Transverse colon (tissue), 4 donors: ENCODE measurements at regions not wholly inside any gene's neighbourhood (a gene's known extent, or its start where the extent isn't known, plus 50 kb on each side); places are given as distances from the start of the nearest gene placed in this dataset.

ENCODE experiments used
- DNase-seq: peaks from one replicate; pipeline ENCODE4 v3.0.0-alpha.2; 2019
- H3K27ac ChIP-seq, 4 donors: fragments of 200-600 bp; sonication (generic); 2 replicates each; pipeline ENCODE4 v1.5.1; 2016 to 2018; ENCODE audit warnings: inconsistent platforms in 4 of 4
- H3K27me3 ChIP-seq: fragments of 200-600 bp; sonication (generic); 2 replicates; pipeline ENCODE4 v1.5.1; 2017; ENCODE audit warnings: inconsistent platforms
- H3K36me3 ChIP-seq, 4 donors: fragments of 200-600 bp; sonication (generic); 2 replicates each; pipeline ENCODE4 v1.5.1; 2017 to 2019; ENCODE audit warnings: inconsistent platforms in 4 of 4
- H3K4me1 ChIP-seq, 4 donors: fragments of 200-600 bp; sonication (generic); 2 replicates each; pipeline ENCODE4 v1.5.1; 2017 to 2020; ENCODE audit warnings: inconsistent platforms in 4 of 4
- H3K4me3 ChIP-seq, 4 donors: fragments of 200-600 bp; sonication (generic); 1 replicate in 1 of 4; 2 replicates in 3 of 4; pipeline versions ENCODE4 v1.5.1 to v1.6.1; 2017 to 2019; ENCODE audit warnings: inconsistent platforms in 4 of 4
- H3K9me3 ChIP-seq, 2 donors: fragments of 200-600 bp; sonication (generic); 2 replicates each; pipeline ENCODE4 v1.5.1; 2017 to 2019; ENCODE audit warnings: inconsistent platforms in 2 of 2
- CTCF ChIP-seq, 5 experiments: fragments of 200-600 bp in 3 of 5; fragments of 450-650 bp in 2 of 5; sonication (generic) in 3 of 5; IDR thresholded peaks; 1 replicate in 2 of 5; 2 replicates in 3 of 5; pipeline ENCODE4 v1.5.1; 2016 to 2017; ENCODE audit warnings: antibody characterized with exemption in 5 of 5, inconsistent platforms in 3 of 5, mild to moderate bottlenecking in 2 of 5, moderate library complexity in 1 of 5
- EP300 ChIP-seq: sonication (generic); formaldehyde crosslinking; IDR thresholded peaks from one replicate; pipeline ENCODE4 v1.6.1; 2017; ENCODE audit warnings: antibody characterized with exemption, low read depth
- POLR2A ChIP-seq: fragments of 450-650 bp; IDR thresholded peaks from one replicate; pipeline ENCODE4 v1.6.1; 2016; ENCODE audit warnings: antibody characterized with exemption, mild to moderate bottlenecking, moderate library complexity
- POLR2AphosphoS5 ChIP-seq, 3 donors: sonication (generic); formaldehyde crosslinking; IDR thresholded peaks; one replicate each; pipeline ENCODE4 v1.6.1; 2016; ENCODE audit warnings: antibody characterized with exemption in 3 of 3
- WGBS, 2 donors: methylation state at CpG; one replicate each; pipeline ENCODE4 v1.1.5; 2018; ENCODE audit warnings: low coverage in 1 of 2; 5-methylcytosine and 5-hydroxymethylcytosine counted together
- in situ Hi-C, 4 donors: fragments of 200-750 bp; cut with MboI; loops; one replicate each; pipeline versions ENCODE4 v1.15.0 to v1.15.1; 2017; ENCODE audit warnings: low sequenced_read_pairs in 3 of 4, low pct_ligation_motif_present in 1 of 4, low pct_unique_long_range_greater_than_20kb in 1 of 4
- intact Hi-C: fragments of 100-400 bp; cut with DNase I; formaldehyde crosslinking; loops from one replicate; pipeline ENCODE4 v1.15.1; 2023; ENCODE audit warnings: low total_unique reads

- WGBS, 2 donors = 27 to 64% methylated on average over 3 of the region's 3 CpGs
- TF ChIP-seq POLR2A (no peak), EP300 (no peak), POLR2AphosphoS5 (IDR thresholded peaks at IDR 0.05) (no peak), CTCF (IDR thresholded peaks at IDR 0.05) (no peak)
- Histone ChIP-seq H3K36me3 (no peaks in the 10 kb centered on the region), H3K9me3 (peaks cover 0 to 2% of the 10 kb centered on the region in 2 donors), H3K4me3 (no peak overlapping the region), H3K4me1 (no peaks in the 10 kb centered on the region), H3K27me3 (no peaks in the 10 kb centered on the region), H3K27ac (no peak overlapping the region)
- intact Hi-C loops = no loop called here
- in situ Hi-C loops = no loop called here
- no peak for DNase-seq
Observed at GRCh38 chr1:106266786-106267185, 789.7 kb upstream of the PRMT6 start.

- Histone ChIP-seq H3K4me1 (no peaks in the 10 kb centered on the region), H3K9me3 (peaks cover 0 to 2% of the 10 kb centered on the region in 2 donors), H3K27ac (no peak overlapping the region), H3K36me3 (no peaks in the 10 kb centered on the region), H3K4me3 (no peak overlapping the region), H3K27me3 (no peaks in the 10 kb centered on the region)
- intact Hi-C loops (no loop called here), in situ Hi-C loops (no loop called here)
- 35 to 44% methylated on average over 5 of the region's 5 CpGs for WGBS, 2 donors
- DNase-seq = no peak
- TF ChIP-seq CTCF (IDR thresholded peaks at IDR 0.05) = no peak
- no peak for TF ChIP-seq POLR2A
- no peak for TF ChIP-seq EP300
- no peak for TF ChIP-seq POLR2AphosphoS5 (IDR thresholded peaks at IDR 0.05)
Observed at GRCh38 chr1:106268070-106268469, 788.4 kb upstream of the PRMT6 start.

- no peak for TF ChIP-seq POLR2A
- TF ChIP-seq EP300 = no peak
- no peak for TF ChIP-seq CTCF (IDR thresholded peaks at IDR 0.05)
- TF ChIP-seq POLR2AphosphoS5 (IDR thresholded peaks at IDR 0.05) = no peak
- Histone ChIP-seq H3K27me3 (no peaks in the 10 kb centered on the region), H3K4me1 (no peaks in the 10 kb centered on the region), H3K4me3 (no peak overlapping the region), H3K36me3 (no peaks in the 10 kb centered on the region), H3K9me3 (no peaks in the 10 kb centered on the region), H3K27ac (no peak overlapping the region)
- in situ Hi-C loops (no loop called here), intact Hi-C loops (no loop called here)
- DNase-seq = no peak
- 41 to 44% methylated on average over 1 of the region's 1 CpG for WGBS, 2 donors
Observed at GRCh38 chr1:106276871-106277270, 779.6 kb upstream of the PRMT6 start.

DNA sequence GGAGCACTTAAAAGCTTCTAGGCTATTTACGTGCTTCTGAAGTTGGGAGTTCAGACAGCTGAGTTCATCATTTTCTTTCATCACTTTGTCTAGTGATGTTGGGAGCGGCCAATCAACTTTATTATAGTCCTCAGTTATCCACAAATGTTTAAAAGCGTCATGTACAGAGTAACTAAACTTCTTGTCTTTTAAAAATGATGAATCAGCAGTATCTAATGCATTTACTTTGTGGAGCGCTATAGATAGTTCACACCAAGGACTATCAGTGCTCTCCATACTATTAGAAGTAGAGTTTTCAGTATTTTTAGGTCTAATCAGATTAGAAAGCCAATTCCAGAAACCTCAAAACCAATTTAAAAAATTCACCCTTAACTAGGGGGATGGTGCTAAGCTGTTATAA lies 778.7 kb upstream of the PRMT6 start:
- H3K4me3 ChIP-seq = no peak overlapping the region
- no peak for DNase-seq

More for the DNA sequence above, 778.7 kb upstream of the PRMT6 start:
- H3K27ac ChIP-seq = no peak overlapping the region
- peaks cover 3 to 6% of the 10 kb centered on the region in 2 donors for H3K9me3 ChIP-seq
- WGBS, 2 donors = 54 to 61% methylated on average over 4 of the region's 4 CpGs
- in situ Hi-C loops = no loop called here
- H3K27me3 ChIP-seq = no peaks in the 10 kb centered on the region
- TF ChIP-seq EP300 = no peak
- TF ChIP-seq CTCF (IDR thresholded peaks at IDR 0.05) = no peak
- TF ChIP-seq POLR2AphosphoS5 (IDR thresholded peaks at IDR 0.05) = no peak
- no peak for TF ChIP-seq POLR2A
- H3K4me1 ChIP-seq = no peaks in the 10 kb centered on the region
- intact Hi-C loops = no loop called here
- no peaks in the 10 kb centered on the region for H3K36me3 ChIP-seq
